ENCODE measurements at regions not wholly inside any gene's neighbourhood (a gene's known extent, or its start where the extent isn't known, plus 50 kb on each side); places are given as distances from the start of the nearest gene placed in this dataset.

DNA sequence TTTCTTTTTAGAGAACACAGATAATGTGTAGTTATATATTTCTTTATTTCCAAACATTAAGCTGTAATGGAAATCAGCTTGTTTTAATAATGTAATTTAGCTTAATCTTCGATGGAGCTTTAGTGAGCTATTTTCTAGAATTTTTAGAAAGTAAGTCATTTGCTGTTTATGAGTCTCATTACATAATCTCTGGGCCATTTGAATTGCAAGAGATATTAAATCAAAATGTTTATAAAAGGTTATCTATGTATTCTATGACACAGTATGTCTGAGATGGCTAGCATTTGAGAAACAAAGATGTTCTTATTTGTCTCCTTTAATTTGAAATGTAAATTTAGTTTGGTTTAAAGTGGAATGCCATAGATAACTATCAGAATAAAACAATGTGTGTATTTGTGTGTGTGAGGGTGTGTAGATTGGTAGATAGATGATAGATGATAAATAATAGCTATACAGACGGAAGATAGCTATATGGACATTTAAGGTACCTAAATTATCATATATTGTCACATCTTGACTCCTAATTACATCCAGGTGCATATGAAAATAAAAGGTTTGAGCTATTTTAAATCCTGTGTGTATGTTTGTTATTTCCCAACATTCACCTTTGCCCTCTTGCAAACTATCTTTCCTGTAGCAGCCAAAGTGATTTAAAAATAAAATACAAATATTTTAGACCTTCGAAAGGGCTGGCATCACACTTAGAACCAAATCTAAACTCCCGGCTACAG lies 478.0 kb upstream of the KLF6 start:
- H3K27me3 Mint-ChIP-seq = peaks cover 2% of the 10 kb centered on the region
- no peak for ATAC-seq (ENCODE audit: low read depth)
- intact Hi-C loops (cut with micrococcal nuclease) = no loop called here
- ChIA-PET POLR2A (no interaction called here), CTCF (no interaction called here)
- DNase-seq = no peak
- H3K36me3 Mint-ChIP-seq (ENCODE audit: low read depth) = no peaks in the 10 kb centered on the region
- no peak overlapping the region for H3K4me3 Mint-ChIP-seq
- TF ChIP-seq, protein P1, sequence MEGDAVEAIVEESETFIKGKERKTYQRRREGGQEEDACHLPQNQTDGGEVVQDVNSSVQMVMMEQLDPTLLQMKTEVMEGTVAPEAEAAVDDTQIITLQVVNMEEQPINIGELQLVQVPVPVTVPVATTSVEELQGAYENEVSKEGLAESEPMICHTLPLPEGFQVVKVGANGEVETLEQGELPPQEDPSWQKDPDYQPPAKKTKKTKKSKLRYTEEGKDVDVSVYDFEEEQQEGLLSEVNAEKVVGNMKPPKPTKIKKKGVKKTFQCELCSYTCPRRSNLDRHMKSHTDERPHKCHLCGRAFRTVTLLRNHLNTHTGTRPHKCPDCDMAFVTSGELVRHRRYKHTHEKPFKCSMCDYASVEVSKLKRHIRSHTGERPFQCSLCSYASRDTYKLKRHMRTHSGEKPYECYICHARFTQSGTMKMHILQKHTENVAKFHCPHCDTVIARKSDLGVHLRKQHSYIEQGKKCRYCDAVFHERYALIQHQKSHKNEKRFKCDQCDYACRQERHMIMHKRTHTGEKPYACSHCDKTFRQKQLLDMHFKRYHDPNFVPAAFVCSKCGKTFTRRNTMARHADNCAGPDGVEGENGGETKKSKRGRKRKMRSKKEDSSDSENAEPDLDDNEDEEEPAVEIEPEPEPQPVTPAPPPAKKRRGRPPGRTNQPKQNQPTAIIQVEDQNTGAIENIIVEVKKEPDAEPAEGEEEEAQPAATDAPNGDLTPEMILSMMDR (IDR thresholded peaks at IDR 0.05) = no peak
- peaks cover 8% of the 10 kb centered on the region for H3K4me1 Mint-ChIP-seq
- no peaks in the 10 kb centered on the region for H3K9me3 Mint-ChIP-seq
- H3K27ac Mint-ChIP-seq = no peak overlapping the region

DNA sequence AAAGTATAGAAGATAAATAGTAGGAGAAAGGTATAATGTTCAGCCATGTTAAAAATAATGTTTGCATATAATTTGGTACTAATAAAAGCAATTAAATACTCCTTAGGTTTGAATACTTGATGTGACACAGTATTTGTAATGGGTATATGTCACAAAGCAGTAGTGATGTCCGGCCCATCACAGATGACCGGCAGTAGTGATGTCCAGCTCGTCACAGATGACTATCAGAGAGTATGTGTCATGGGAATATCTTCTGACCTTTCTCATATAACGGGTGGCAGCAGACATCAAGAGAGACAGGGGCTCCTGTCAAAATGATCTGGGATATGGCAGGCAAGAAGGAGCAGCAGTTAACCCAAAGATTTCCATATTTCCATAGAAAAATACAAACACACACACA lies 477.4 kb upstream of the KLF6 start:
- Mint-ChIP-seq H3K36me3 (ENCODE audit: low read depth) (no peaks in the 10 kb centered on the region), H3K27me3 (peaks cover 2% of the 10 kb centered on the region), H3K4me1 (peaks cover 8% of the 10 kb centered on the region), H3K4me3 (no peak overlapping the region), H3K9me3 (no peaks in the 10 kb centered on the region), H3K27ac (no peak overlapping the region)
- DNase-seq (no peak), ATAC-seq (ENCODE audit: low read depth) (no peak)
- intact Hi-C loops (cut with micrococcal nuclease) = no loop called here
- ChIA-PET CTCF (no interaction called here), POLR2A (no interaction called here)
- TF ChIP-seq, protein P1 (IDR thresholded peaks at IDR 0.05) = no peak

DNA sequence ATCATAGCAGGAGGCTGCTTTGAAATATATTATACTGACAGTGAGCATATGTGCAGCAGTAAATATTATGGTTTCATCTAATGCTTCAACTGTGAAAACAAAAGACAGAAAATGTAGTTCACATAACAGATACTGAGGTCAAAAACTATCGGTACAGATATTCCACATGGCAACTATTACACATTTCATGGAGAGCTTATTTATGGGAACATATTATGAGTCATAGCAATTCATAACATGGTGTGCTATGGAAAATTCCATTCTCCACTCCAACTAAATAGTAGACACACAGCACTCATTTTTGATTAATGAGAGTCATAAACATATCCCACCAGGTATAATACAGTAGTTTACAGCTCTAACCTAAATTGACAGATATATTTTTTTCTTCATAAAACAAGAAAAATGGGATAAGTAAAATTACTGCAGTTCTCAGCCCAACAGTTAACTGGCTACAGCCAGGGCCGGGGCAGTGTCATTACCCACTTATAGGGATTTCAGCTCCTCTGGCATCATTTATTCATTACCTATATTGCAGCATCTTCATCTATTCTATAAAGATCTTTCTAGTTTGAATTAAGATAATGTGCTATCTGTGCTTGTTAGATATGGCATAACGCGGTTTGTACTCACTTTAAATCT lies 475.6 kb upstream of the KLF6 start:
- Mint-ChIP-seq H3K4me3 (no peak overlapping the region), H3K4me1 (peaks cover under 1% of the 10 kb centered on the region), H3K9me3 (no peaks in the 10 kb centered on the region), H3K27ac (no peak overlapping the region), H3K36me3 (ENCODE audit: low read depth) (no peaks in the 10 kb centered on the region), H3K27me3 (peaks cover 2% of the 10 kb centered on the region)
- ChIA-PET POLR2A (no interaction called here), CTCF (no interaction called here)
- intact Hi-C loops (cut with micrococcal nuclease) = no loop called here
- TF ChIP-seq, protein P1 (IDR thresholded peaks at IDR 0.05) = no peak
- DNase-seq (no peak), ATAC-seq (ENCODE audit: low read depth) (no peak)

DNA sequence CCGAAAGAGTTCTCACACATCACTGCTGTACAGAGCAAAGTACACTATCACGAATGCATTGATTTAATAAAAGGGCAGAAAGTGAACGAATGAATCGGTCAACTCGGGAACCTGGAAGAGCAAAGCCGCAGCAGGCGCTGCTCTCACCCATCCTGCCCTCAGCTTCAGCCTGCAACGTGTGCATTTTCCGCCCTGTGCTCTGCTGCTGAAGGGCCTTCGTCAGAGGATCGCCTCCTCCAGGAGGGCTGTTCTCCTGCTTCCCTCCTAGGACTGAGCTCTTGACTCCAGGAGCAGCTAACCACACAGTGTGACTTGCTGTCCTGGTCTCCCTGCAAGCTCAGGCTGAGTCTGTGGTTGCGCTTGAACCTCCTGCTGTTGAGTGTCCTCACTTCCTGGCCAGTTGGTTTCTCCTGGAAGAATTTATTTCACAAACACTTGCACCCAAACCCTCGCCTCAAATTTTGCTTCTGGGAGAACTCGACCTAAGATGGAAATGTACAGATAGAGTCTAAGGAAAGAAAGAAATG lies 473.0 kb upstream of the KLF6 start:
- POLR2A ChIA-PET = no interaction called here
- intact Hi-C loops (cut with micrococcal nuclease) = no loop called here
- Mint-ChIP-seq H3K36me3 (ENCODE audit: low read depth) (no peaks in the 10 kb centered on the region), H3K27ac (no peak overlapping the region), H3K9me3 (no peaks in the 10 kb centered on the region), H3K4me1 (no peaks in the 10 kb centered on the region), H3K27me3 (peaks cover 2% of the 10 kb centered on the region), H3K4me3 (no peak overlapping the region)
- TF ChIP-seq, protein P1 (IDR thresholded peaks at IDR 0.05) = no peak
- DNase-seq (no peak), ATAC-seq (ENCODE audit: low read depth) (no peak)
- CTCF ChIA-PET = no interaction called here

DNA sequence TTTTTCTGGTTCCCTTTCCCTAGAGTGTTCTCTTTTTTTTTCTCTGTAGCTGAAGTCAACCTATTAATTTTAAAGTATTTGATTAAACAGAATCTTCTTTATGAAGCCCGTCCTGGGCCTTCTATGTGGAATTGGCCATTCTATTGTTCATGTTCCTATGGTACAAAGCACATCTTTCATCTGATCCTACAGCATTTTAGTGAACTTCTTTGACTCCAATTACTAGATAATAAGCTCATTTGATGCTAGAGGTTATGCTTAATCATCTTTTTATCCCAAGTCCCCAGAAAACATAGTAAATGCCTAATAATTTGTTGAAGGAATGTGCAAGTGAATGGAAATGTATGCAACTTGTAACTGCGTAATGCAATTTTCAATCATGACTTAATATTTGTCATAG lies 472.0 kb upstream of the KLF6 start:
- POLR2A ChIA-PET = no interaction called here
- Mint-ChIP-seq H3K9me3 (no peaks in the 10 kb centered on the region), H3K36me3 (ENCODE audit: low read depth) (no peaks in the 10 kb centered on the region), H3K4me3 (no peak overlapping the region), H3K27ac (no peak overlapping the region), H3K4me1 (no peaks in the 10 kb centered on the region), H3K27me3 (no peaks in the 10 kb centered on the region)
- TF ChIP-seq, protein P1 (IDR thresholded peaks at IDR 0.05) = no peak
- intact Hi-C loops (cut with micrococcal nuclease) = no loop called here
- ATAC-seq (ENCODE audit: low read depth) (no peak), DNase-seq (no peak)
- CTCF ChIA-PET = no interaction called here
